HG03097 (cell line): ENCODE measurements at regions not wholly inside any gene's neighbourhood (a gene's known extent, or its start where the extent isn't known, plus 50 kb on each side); places are given as distances from the start of the nearest gene placed in this dataset.
A peak's percentile ranks its signal among the peaks of the same experiment; 100 is the strongest.

Experiments used
- ATAC-seq: cut with Tn5 transposase; IDR thresholded peaks from one replicate; pipeline ENCODE4 v1.9.1; 2021; ENCODE audit not compliant: unreplicated experiment, low FRiP score

- ATAC-seq: no peak
Observed at GRCh38 chr11:37572491-37573171, 974.6 kb upstream of the RAG2 start.

GRCh38 chr11:37571246-37571645, 973.2 kb upstream of the RAG2 start:
- no peak for ATAC-seq

GRCh38 chr11:37560991-37561390, 963.0 kb upstream of the RAG2 start:
- ATAC-seq: no peak

GRCh38 chr11:37560346-37560745, 962.3 kb upstream of the RAG2 start:
- no peak for ATAC-seq

- ATAC-seq: no peak
Observed at GRCh38 chr11:37558619-37559210, 960.7 kb upstream of the RAG2 start.

- ATAC-seq: no peak
Observed at GRCh38 chr11:37557990-37558389, 960.0 kb upstream of the RAG2 start.

- ATAC-seq: no peak
Observed at GRCh38 chr11:37552284-37552683, 954.2 kb upstream of the RAG2 start.

- no peak for ATAC-seq
Observed at GRCh38 chr11:37544491-37544890, 946.5 kb upstream of the RAG2 start.

- ATAC-seq: no peak
Observed at GRCh38 chr11:37533830-37534229, 935.8 kb upstream of the RAG2 start.

GRCh38 chr11:37533087-37533486, 935.1 kb upstream of the RAG2 start:
- ATAC-seq: no peak

GRCh38 chr11:37532271-37532670, 934.2 kb upstream of the RAG2 start:
- no peak for ATAC-seq

- ATAC-seq: no peak
Observed at GRCh38 chr11:37527545-37527944, 929.5 kb upstream of the RAG2 start.

GRCh38 chr11:37525336-37525735, 927.3 kb upstream of the RAG2 start:
- no peak for ATAC-seq

GRCh38 chr11:37519781-37520180, 921.7 kb upstream of the RAG2 start:
- no peak for ATAC-seq

- no peak for ATAC-seq
Observed at GRCh38 chr11:37512156-37512780, 914.2 kb upstream of the RAG2 start.

GRCh38 chr11:37511425-37511933, 913.4 kb upstream of the RAG2 start:
- no peak for ATAC-seq

- no peak for ATAC-seq
Observed at GRCh38 chr11:37509506-37509905, 911.5 kb upstream of the RAG2 start.

- ATAC-seq: no peak
Observed at GRCh38 chr11:37506531-37506930, 908.5 kb upstream of the RAG2 start.

GRCh38 chr11:37505406-37505805, 907.4 kb upstream of the RAG2 start:
- ATAC-seq: no peak

- ATAC-seq: no peak
Observed at GRCh38 chr11:37504921-37505320, 906.9 kb upstream of the RAG2 start.

- ATAC-seq: peak; percentile 82
Observed at GRCh38 chr11:37504060-37504611, 906.1 kb upstream of the RAG2 start.
